Skin of body (tissue), 1 donor: ENCODE measurements at regions not wholly inside any gene's neighbourhood (a gene's known extent, or its start where the extent isn't known, plus 50 kb on each side); places are given as distances from the start of the nearest gene placed in this dataset.
"Not testable (repeated sequence)": the region's sequence is repeated elsewhere in the genome, so short reads cannot be mapped to it uniquely, and the experiment has no call there.

ENCODE experiments used
- DNase-seq: peaks from one replicate; lab custom pipeline; 2025; lab: John Stamatoyannopoulos, UW

- no peak for DNase-seq
Measured at GRCh38 chr7:122248472-122248871, 56.1 kb downstream of the FEZF1 start.

- not testable (repeated sequence) for DNase-seq
Measured at GRCh38 chr7:122238729-122239128, 65.8 kb downstream of the FEZF1 start.

DNA sequence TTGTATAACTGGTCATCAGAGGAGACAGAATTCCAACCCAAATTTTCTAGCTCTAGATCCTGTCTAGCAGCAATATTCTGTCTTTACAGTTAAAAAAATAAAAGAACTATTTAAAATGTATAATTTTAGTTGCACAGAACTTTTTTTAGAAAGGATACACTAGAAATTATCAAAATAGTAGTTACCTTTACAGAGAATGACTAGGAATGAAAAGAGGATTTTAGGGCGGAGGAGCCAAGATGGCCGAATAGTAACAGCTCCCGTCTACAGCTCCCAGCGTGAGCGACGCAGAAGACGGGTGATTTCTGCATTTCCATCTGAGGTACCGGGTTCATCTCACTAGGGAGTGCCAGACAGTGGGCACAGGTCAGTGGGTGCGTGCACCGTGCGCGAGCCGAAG lies 66.3 kb downstream of the FEZF1 start:
- DNase-seq = not testable (repeated sequence)

DNA sequence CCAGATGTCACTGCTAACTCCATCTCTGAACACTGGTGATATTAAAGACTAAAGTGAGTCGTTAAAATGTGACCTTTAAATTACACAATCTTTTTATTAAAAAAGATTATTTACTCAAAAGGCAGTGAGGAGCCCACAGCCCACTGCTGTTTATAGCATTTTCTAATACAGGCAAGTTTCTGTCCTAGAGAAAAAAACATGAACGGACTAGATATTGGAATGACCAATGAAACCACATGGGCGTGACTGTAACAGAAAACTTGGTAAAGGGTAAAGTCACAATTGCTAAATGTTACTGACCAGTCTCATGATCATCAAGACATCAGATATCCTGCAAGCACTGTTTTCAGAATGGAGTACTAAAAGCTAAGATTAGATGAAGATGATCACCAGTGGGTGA lies 78.7 kb downstream of the FEZF1 start:
- no peak for DNase-seq

GRCh38 chr7:122219253-122219865 lies 75.3 kb upstream of the AASS start:
- peak; percentile 38 for DNase-seq

DNA sequence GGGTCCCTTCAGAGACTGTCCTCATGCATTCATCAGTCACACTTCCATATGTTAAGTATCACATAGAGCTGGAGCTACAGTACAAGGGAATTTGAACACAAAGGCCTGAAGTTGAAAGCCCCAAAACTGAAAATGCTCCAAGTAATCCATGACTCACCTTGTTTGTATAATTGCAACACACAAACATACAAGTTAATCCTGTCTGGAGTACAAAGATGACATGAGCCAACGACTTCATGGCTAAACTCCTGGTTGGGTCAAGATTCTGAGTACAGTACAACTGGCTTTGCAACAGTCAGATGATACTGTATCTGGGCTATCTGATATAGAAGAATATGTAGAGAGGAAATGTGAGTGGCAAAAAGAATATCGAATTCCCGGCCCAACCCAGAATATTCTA lies 73.1 kb upstream of the AASS start:
- no peak for DNase-seq

GRCh38 chr7:122212754-122213153 lies 68.7 kb upstream of the AASS start:
- DNase-seq = no peak

- DNase-seq = no peak
Measured at GRCh38 chr7:122211362-122211761, 67.3 kb upstream of the AASS start.

DNA sequence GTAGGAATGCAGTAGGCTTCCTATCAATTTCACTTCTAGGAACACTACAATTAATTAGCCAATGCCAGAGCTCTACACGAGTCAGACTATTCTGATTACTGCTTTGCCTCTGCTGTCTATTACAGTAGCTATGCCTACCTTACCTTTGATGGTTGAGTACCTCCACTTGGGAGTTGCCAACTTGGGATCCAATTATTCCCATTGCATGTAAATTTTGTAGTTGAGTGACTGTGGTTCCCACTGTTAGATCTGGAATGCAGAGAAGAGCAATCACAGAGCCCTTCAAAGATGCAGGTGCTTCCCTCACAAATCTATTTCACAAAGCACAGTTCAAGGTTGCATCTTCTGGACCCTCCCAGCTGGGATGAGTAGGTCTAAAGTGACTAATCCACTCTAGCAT lies 62.9 kb upstream of the AASS start:
- DNase-seq = no peak

DNA sequence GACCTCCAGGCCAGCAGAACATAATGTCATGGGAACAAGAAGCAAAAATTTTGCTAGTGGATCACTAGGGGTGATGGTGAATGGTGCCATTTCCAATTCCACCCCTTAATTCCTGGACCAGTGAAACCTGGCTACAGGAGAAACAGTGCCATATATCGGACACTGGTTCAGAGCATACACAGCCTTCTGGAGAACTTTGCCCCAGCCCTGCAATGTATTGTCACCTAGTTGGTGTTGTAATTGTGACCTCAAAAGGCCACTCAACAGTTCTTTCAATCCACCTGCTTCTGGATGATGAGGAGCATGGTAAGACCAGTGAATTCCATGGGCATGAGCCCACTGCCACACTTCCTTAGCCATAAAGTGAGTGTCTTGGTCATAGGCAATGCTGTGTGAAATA lies 59.8 kb upstream of the AASS start:
- DNase-seq = no peak

GRCh38 chr7:122200888-122201287 lies 56.8 kb upstream of the AASS start:
- no peak for DNase-seq

DNA sequence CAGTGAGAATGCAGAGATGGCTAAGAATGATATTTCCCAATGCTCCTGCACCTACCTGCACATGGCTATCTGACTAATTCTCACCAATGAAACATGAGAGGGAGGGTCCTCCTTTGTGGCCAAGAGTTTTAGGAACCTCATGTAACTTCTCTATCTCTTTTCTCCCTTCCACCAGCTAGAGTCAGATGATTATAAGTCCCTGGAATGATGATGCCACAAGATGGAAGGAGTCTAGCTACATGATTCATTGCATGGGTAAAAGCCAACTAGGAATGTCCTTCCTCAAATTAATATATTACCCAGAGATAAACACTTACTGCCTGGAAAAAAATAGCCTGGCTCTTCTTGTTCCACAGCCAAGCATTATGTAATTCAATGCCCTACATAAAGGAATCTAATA lies 55.1 kb upstream of the AASS start:
- no peak for DNase-seq

DNA sequence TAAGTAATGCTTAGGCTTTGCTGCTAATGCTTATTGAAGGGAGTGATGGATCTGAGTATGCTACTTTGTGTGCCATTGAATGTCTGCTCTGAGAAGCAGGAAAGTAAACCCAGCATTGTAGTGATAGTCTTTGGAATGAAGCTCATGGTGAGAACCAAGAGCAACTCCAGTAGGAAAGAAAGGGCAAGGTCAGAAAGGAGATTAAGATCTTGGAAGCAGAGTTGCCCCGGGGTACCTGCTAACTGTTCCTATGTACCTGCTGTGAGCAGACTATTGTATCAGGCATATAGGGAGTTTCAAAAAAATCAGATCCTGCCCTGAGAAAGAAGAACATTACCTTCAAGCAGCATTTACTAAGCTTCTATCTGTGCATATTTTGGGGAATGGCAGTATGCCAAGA lies 54.5 kb upstream of the AASS start:
- DNase-seq = no peak
